DND-41 (cell line): ENCODE measurements at regions not wholly inside any gene's neighbourhood (a gene's known extent, or its start where the extent isn't known, plus 50 kb on each side); places are given as distances from the start of the nearest gene placed in this dataset.

Experiments
- ATAC-seq: fragments of 200-7000 bp; cut with Tn5 transposase; 3 replicates; pipeline ENCODE4 v1.9.1; 2021; ENCODE audit warnings: low read depth; ENCODE audit not compliant: insufficient read depth
- DNase-seq: peaks from one replicate; pipeline ENCODE4 v3.0.0-alpha.2; 2020
- H2AFZ ChIP-seq: 2 replicates; pipeline ENCODE4 v1.6.0; 2012; ENCODE audit warnings: low read depth, low read length
- H3K27ac ChIP-seq: 2 replicates; pipeline ENCODE4 v1.5.1; 2012; ENCODE audit warnings: low read length, inconsistent platforms
- H3K27me3 ChIP-seq: fragments of 200-600 bp; sonication (generic); 2 replicates; pipeline ENCODE4 v1.6.0; 2012; ENCODE audit warnings: low read length, mild to moderate bottlenecking, inconsistent platforms; ENCODE audit not compliant: insufficient read depth, poor library complexity
- H3K36me3 ChIP-seq: 2 replicates; pipeline ENCODE4 v1.5.1; 2012; ENCODE audit warnings: low read length, inconsistent platforms; ENCODE audit not compliant: insufficient read depth
- H3K4me1 ChIP-seq: 2 replicates; pipeline ENCODE4 v1.5.1; 2012; ENCODE audit warnings: mild to moderate bottlenecking, low read length; ENCODE audit not compliant: insufficient read depth
- H3K4me2 ChIP-seq: 2 replicates; pipeline ENCODE4 v1.6.0; 2012; ENCODE audit warnings: mild to moderate bottlenecking, moderate library complexity, low read length, inconsistent platforms; ENCODE audit not compliant: insufficient read depth
- H3K4me3 ChIP-seq, 2 experiments: fragments of 200-600 bp in 1 of 2; shearing (Covaris generic) in 1 of 2; 2 replicates each; pipeline ENCODE4 v1.5.1; 2012 to 2016; ENCODE audit warnings: inconsistent platforms in 2 of 2, low read length in 2 of 2, mild to moderate bottlenecking in 2 of 2, low read depth in 1 of 2, moderate library complexity in 1 of 2
- H3K79me2 ChIP-seq: 2 replicates; pipeline ENCODE4 v1.6.0; 2012; ENCODE audit warnings: low read length, inconsistent platforms; ENCODE audit not compliant: insufficient read depth
- H3K9ac ChIP-seq: 2 replicates; pipeline ENCODE4 v1.6.0; 2012; ENCODE audit warnings: low read depth, mild to moderate bottlenecking, inconsistent platforms, low read length, moderate library complexity
- H3K9me3 ChIP-seq: 2 replicates; pipeline ENCODE4 v1.5.1; 2012; ENCODE audit warnings: low read length, moderate library complexity, mild to moderate bottlenecking, inconsistent platforms; ENCODE audit not compliant: insufficient read depth, severe bottlenecking
- H4K20me1 ChIP-seq: 2 replicates; pipeline ENCODE4 v1.6.0; 2012; ENCODE audit warnings: low read length; ENCODE audit not compliant: insufficient read depth
- EZH2 ChIP-seq: IDR thresholded peaks from 3 replicates; pipeline ENCODE4 v1.6.1; 2012; ENCODE audit warnings: borderline replicate concordance, low read depth, mild to moderate bottlenecking, moderate library complexity, low read length, inconsistent platforms; ENCODE audit not compliant: severe bottlenecking
- TF ChIP-seq, protein P1 (sequence below): IDR thresholded peaks from 2 replicates; pipeline ENCODE4 v1.5.1; 2012; ENCODE audit warnings: borderline replicate concordance, low read length, moderate library complexity, mild to moderate bottlenecking; ENCODE audit not compliant: poor library complexity, severe bottlenecking; ENCODE audit errors: extremely low read depth

DNA sequence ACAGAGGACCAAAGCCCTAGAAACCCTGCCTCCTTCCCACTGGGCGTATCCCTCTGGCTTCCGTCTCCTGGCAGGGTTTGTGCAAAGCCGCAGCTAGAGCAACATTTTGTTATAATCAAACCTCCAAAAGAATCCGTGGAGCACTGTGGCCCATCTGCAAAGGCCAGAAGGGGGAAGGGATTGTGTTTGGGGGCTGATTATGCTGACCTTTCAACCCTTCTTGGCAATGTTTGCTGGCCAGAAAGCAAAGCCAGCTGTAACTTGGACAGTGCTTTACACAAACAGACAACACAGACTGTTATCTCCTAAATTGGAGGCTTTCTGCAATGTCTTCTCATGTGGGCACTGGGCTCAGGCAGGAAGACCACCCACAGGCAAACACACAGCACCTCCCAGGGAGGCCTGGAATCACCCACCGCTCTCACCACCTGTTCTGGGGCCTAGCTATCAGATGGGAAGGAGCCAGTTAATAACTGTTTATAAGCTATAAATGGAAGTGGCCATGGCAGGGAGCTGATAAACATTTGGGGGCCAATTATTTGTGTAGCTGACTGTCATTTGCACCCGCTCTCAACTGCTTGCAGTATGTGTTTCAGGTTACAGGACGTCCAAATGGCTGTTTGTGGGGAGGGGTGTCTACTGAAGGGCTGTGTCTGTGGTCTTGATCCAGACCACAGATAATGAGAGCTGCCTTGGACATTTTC is 121.6 kb upstream of the ERCC6L2 start:
- Histone ChIP-seq H3K9ac (no peak overlapping the region), H3K9me3 (no peaks in the 10 kb centered on the region), H3K79me2 (no peaks in the 10 kb centered on the region), H3K36me3 (no peaks in the 10 kb centered on the region), H3K27me3 (peaks cover 2% of the 10 kb centered on the region), H3K4me3 (no peak overlapping the region), H3K27ac (no peak overlapping the region), H2AFZ (no peak overlapping the region), H4K20me1 (no peaks in the 10 kb centered on the region), H3K4me2 (no peak overlapping the region), H3K4me1 (peaks cover 10% of the 10 kb centered on the region)
- no peak for TF ChIP-seq EZH2
- TF ChIP-seq, protein P1, sequence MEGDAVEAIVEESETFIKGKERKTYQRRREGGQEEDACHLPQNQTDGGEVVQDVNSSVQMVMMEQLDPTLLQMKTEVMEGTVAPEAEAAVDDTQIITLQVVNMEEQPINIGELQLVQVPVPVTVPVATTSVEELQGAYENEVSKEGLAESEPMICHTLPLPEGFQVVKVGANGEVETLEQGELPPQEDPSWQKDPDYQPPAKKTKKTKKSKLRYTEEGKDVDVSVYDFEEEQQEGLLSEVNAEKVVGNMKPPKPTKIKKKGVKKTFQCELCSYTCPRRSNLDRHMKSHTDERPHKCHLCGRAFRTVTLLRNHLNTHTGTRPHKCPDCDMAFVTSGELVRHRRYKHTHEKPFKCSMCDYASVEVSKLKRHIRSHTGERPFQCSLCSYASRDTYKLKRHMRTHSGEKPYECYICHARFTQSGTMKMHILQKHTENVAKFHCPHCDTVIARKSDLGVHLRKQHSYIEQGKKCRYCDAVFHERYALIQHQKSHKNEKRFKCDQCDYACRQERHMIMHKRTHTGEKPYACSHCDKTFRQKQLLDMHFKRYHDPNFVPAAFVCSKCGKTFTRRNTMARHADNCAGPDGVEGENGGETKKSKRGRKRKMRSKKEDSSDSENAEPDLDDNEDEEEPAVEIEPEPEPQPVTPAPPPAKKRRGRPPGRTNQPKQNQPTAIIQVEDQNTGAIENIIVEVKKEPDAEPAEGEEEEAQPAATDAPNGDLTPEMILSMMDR, result no peak
- ATAC-seq (0 out of 3 replicates have a peak, but pooled peaks have one; percentile 32), DNase-seq (no peak)

DNA sequence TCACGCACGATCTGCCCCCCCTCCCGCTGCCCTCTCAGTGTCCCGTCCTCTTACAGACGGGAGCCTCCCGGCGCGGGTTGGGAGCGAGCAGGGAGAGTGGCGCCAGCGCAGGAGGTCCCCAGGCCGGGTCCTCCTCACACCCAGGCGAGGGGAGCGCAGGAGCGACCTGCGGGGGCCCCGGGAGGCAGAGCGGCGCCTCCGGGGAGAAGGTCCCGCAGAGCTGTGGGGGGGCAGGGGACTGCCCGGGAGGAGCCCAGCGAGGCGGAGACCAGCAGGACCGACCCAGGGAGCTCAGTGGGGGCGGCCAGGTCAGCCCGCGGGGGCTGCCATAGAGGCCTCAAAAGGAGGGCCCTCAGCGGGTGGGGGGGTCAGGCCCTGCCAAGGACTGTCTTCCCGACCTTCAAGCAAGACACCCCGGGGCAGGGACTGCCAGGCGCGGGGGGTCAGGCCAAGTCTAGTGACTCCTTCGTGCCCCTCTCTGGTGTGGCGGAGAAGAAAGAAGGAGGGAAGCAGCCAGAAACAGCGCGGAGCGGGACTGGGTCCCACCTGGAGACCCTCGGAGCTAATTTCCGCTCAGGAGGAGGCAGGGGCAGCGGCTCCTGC is 123.3 kb upstream of the ERCC6L2 start:
- no peak for TF ChIP-seq EZH2
- TF ChIP-seq, protein P1, result no peak
- no peak overlapping the region for H3K27ac ChIP-seq
- H3K4me3 ChIP-seq, result no peak overlapping the region
- H3K4me1 ChIP-seq, result peaks cover 10% of the 10 kb centered on the region
- no peak overlapping the region for H3K4me2 ChIP-seq
- ATAC-seq, result no peak
- H3K27me3 ChIP-seq, result peaks cover 2% of the 10 kb centered on the region
- H3K79me2 ChIP-seq, result no peaks in the 10 kb centered on the region
- no peaks in the 10 kb centered on the region for H3K9me3 ChIP-seq
- no peaks in the 10 kb centered on the region for H4K20me1 ChIP-seq
- H3K36me3 ChIP-seq, result no peaks in the 10 kb centered on the region
- no peak overlapping the region for H3K9ac ChIP-seq
- no peak overlapping the region for H2AFZ ChIP-seq
- DNase-seq, result no peak

DNA sequence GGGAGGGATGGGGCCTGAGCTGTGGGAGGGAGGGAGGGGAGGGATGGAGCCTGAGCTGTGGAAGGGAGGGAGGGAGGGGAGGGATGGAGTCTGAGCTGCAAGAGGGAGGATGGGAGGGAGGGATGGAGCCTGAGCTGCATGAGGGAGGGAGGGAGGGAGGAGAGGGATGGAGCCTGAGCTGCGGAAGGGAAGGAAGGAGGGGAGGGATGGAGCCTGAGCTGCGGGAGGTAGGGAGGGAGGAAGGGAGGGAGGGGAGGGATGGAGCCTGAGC is 124.0 kb upstream of the ERCC6L2 start:
- Histone ChIP-seq H3K79me2 (no peaks in the 10 kb centered on the region), H3K9me3 (no peaks in the 10 kb centered on the region), H2AFZ (no peak overlapping the region), H3K9ac (no peak overlapping the region), H3K4me2 (no peak overlapping the region), H4K20me1 (no peaks in the 10 kb centered on the region), H3K36me3 (no peaks in the 10 kb centered on the region), H3K4me3 (no peak overlapping the region), H3K27me3 (peaks cover 2% of the 10 kb centered on the region), H3K27ac (no peak overlapping the region), H3K4me1 (peaks cover 10% of the 10 kb centered on the region)
- TF ChIP-seq, protein P1, result no peak
- no peak for TF ChIP-seq EZH2
- no peak for DNase-seq
- ATAC-seq, result no peak
